Lower leg skin (tissue), 4 donors: ENCODE measurements at regions not wholly inside any gene's neighbourhood (a gene's known extent, or its start where the extent isn't known, plus 50 kb on each side); places are given as distances from the start of the nearest gene placed in this dataset.

Experiments
- DNase-seq, 2 donors: peaks; one replicate each; pipeline ENCODE4 v3.0.0-alpha.2; 2019; ENCODE audit warnings: low spot score in 2 of 2
- H3K4me3 ChIP-seq: fragments of 200-600 bp; sonication (generic); 2 replicates; pipeline ENCODE4 v1.5.1; 2017; ENCODE audit warnings: mild to moderate bottlenecking, low read depth; ENCODE audit not compliant: poor library complexity, severe bottlenecking
- CTCF ChIP-seq, 3 donors: fragments of 450-650 bp; IDR thresholded peaks; one replicate each; pipeline ENCODE4 v1.5.1; 2016; ENCODE audit warnings: antibody characterized with exemption in 3 of 3, mild to moderate bottlenecking in 3 of 3, moderate library complexity in 2 of 3
- POLR2A ChIP-seq, 2 donors: fragments of 450-650 bp; IDR thresholded peaks; one replicate each; pipeline ENCODE4 v1.6.1; 2016 to 2017; ENCODE audit warnings: antibody characterized with exemption in 2 of 2, mild to moderate bottlenecking in 1 of 2, moderate library complexity in 1 of 2
- WGBS, 2 donors: methylation state at CpG; one replicate each; pipeline ENCODE4 v1.1.5; 2018; 5-methylcytosine and 5-hydroxymethylcytosine counted together
- intact Hi-C: fragments of 100-400 bp; cut with DNase I; formaldehyde crosslinking; loops from one replicate; pipeline ENCODE4 v1.15.0; 2023; ENCODE audit warnings: low total_unique reads

GRCh38 chr10:52651293-52651692 is 121.3 kb downstream of the MBL2 start:
- WGBS, 2 donors = 74 to 81% methylated on average over 3 of the region's 3 CpGs
- DNase-seq = no peak

DNA sequence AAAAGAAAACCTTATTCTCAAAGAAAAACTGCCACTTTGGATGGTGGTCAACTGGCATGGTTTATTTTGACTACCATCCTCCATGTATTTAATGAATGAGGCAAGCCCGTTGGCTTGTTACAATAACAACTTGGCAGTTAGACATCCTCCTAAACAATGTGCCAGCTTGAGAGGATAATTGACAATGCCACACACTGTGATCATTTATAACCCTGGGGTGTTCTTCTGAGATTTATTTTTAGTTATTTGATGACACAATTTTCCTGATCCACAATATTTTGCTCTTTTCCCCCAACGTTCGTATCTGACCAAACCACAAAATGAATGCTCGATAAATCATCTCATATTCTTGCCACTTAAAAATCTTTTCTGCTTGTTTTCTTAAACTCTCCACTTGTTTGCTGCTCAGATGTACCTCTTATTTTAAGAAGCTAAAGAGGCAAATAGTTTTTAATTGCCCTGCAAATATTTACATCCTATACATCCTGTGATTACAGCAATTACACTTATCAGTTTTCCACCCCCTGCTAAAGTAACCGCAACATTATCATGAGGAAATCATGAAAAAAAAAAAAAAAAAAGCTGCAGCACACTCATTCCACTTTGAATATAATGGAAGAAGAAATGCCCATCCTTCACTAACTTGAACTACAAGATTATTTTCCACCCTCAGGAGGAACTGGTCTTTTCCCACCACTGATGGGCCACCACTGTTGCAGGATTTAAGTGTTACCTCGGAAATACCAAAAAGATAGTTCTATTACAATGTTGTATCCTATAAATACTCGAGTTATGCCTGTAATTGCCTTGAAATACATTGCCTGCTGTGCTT is 119.9 kb downstream of the MBL2 start:
- H3K4me3 ChIP-seq = no peak overlapping the region
- 27 to 28% methylated on average over 7 of the region's 7 CpGs for WGBS, 2 donors
- DNase-seq = no peak
- TF ChIP-seq POLR2A (IDR thresholded peaks at IDR 0.05) = no peak
- TF ChIP-seq CTCF (IDR thresholded peaks at IDR 0.05) = no peak
- intact Hi-C loops = no loop called here

More at GRCh38 chr10:52651293-52651692, 121.3 kb downstream of the MBL2 start:
- intact Hi-C loops = no loop called here
- H3K4me3 ChIP-seq = no peak overlapping the region
- TF ChIP-seq POLR2A (IDR thresholded peaks at IDR 0.05) (no peak), CTCF (IDR thresholded peaks at IDR 0.05) (no peak)

DNA sequence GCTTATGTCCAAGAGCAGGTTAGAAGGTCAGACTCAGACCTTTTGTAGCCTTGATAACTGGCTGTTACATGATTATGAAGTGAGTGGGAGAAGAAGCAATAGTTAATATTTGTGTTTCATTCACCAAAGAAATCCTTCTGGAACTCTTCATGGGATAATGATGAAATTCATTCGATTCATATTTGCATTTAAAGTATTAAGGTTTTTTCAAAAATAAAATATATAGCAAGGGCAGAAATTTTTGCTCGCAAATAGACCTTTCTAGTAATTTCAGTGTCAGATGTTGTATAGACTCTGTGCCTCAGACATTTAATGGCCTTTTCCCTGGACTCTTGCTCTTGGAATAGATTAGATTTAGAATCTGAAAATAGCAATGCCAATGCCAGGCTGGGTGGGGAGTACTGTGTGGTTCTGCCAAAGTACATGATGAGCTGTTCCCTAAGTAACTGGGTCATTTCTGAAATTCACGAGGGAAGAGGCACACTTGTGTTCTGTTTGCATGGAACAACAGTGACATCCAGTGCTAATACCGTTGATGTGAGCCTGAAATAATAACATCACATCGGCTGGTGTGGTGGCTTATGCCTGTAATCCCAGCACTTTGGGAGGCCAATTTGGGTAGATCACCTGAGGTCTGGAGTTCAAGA is 119.2 kb downstream of the MBL2 start:
- 53 to 59% methylated on average over 5 of the region's 5 CpGs for WGBS, 2 donors
- DNase-seq = no peak
- H3K4me3 ChIP-seq = no peak overlapping the region
- TF ChIP-seq CTCF (IDR thresholded peaks at IDR 0.05) = no peak
- no peak for TF ChIP-seq POLR2A (IDR thresholded peaks at IDR 0.05)
- intact Hi-C loops = no loop called here

- 79 to 94% methylated on average over 2 of the region's 2 CpGs for WGBS, 2 donors
- intact Hi-C loops = no loop called here
- H3K4me3 ChIP-seq = no peak overlapping the region
- TF ChIP-seq CTCF (IDR thresholded peaks at IDR 0.05) (no peak), POLR2A (IDR thresholded peaks at IDR 0.05) (no peak)
- DNase-seq = no peak
Measured at GRCh38 chr10:52654201-52654600, 118.4 kb downstream of the MBL2 start.

- intact Hi-C loops = no loop called here
- DNase-seq = no peak
- 68 to 80% methylated on average over 3 of the region's 3 CpGs for WGBS, 2 donors
- no peak for TF ChIP-seq POLR2A (IDR thresholded peaks at IDR 0.05)
- no peak overlapping the region for H3K4me3 ChIP-seq
Measured at GRCh38 chr10:52658112-52658511, 114.5 kb downstream of the MBL2 start.

GRCh38 chr10:52659085-52659484 is 113.5 kb downstream of the MBL2 start:
- intact Hi-C loops = no loop called here
- no peak for DNase-seq
- WGBS, 2 donors = 59% methylated on average over 1 of the region's 1 CpG
- TF ChIP-seq CTCF (IDR thresholded peaks at IDR 0.05) (no peak), POLR2A (IDR thresholded peaks at IDR 0.05) (no peak)
- H3K4me3 ChIP-seq = no peak overlapping the region
